Hematopoietic multipotent progenitor cell treated with erythropoietin and hydrocortisone succinate and interleukin-3 and kit ligand, for 4 days (in vitro differentiated cells): ENCODE measurements at regions not wholly inside any gene's neighbourhood (a gene's known extent, or its start where the extent isn't known, plus 50 kb on each side); places are given as distances from the start of the nearest gene placed in this dataset.
"Not testable (repeated sequence)": the region's sequence is repeated elsewhere in the genome, so short reads cannot be mapped to it uniquely, and the experiment has no call there.

ENCODE experiments used
- DNase-seq: peaks from one replicate; pipeline ENCODE4 v3.0.0-alpha.2; 2015

GRCh38 chrX:124239324-124239723, 93.1 kb upstream of the TEX13D start:
- peak; percentile 18 for DNase-seq

- DNase-seq, result no peak
Observed at GRCh38 chrX:124239911-124240310, 92.5 kb upstream of the TEX13D start.

- DNase-seq, result no peak
Observed at GRCh38 chrX:124240422-124240821, 92.0 kb upstream of the TEX13D start.

GRCh38 chrX:124242131-124242530, 90.3 kb upstream of the TEX13D start:
- no peak for DNase-seq

- DNase-seq, result no peak
Observed at GRCh38 chrX:124249345-124249744, 83.1 kb upstream of the TEX13D start.

GRCh38 chrX:124250835-124251437, 81.5 kb upstream of the TEX13D start:
- no peak for DNase-seq

GRCh38 chrX:124254611-124255010, 77.8 kb upstream of the TEX13D start:
- no peak for DNase-seq

GRCh38 chrX:124256216-124256615, 76.2 kb upstream of the TEX13D start:
- no peak for DNase-seq

GRCh38 chrX:124256629-124257380, 75.7 kb upstream of the TEX13D start:
- no peak for DNase-seq

- no peak for DNase-seq
Observed at GRCh38 chrX:124257924-124258702, 74.3 kb upstream of the TEX13D start.

GRCh38 chrX:124260845-124261244, 71.6 kb upstream of the TEX13D start:
- no peak for DNase-seq

GRCh38 chrX:124263743-124264142, 68.7 kb upstream of the TEX13D start:
- DNase-seq, result peak; percentile 55

GRCh38 chrX:124268099-124268498, 64.4 kb upstream of the TEX13D start:
- no peak for DNase-seq

- DNase-seq, result no peak
Observed at GRCh38 chrX:124269881-124270280, 62.6 kb upstream of the TEX13D start.

GRCh38 chrX:124271599-124271998, 60.9 kb upstream of the TEX13D start:
- not testable (repeated sequence) for DNase-seq

- DNase-seq, result no peak
Observed at GRCh38 chrX:124272370-124272982, 60.0 kb upstream of the TEX13D start.

- no peak for DNase-seq
Observed at GRCh38 chrX:124274438-124275181, 57.9 kb upstream of the TEX13D start.

GRCh38 chrX:124275182-124275894, 57.1 kb upstream of the TEX13D start:
- DNase-seq, result no peak

- no peak for DNase-seq
Observed at GRCh38 chrX:124280294-124280902, 52.1 kb upstream of the TEX13D start.

GRCh38 chrX:124282580-124282979, 49.9 kb upstream of the TEX13D start:
- no peak for DNase-seq
